ENCODE measurements at regions not wholly inside any gene's neighbourhood (a gene's known extent, or its start where the extent isn't known, plus 50 kb on each side); places are given as distances from the start of the nearest gene placed in this dataset.

DNA sequence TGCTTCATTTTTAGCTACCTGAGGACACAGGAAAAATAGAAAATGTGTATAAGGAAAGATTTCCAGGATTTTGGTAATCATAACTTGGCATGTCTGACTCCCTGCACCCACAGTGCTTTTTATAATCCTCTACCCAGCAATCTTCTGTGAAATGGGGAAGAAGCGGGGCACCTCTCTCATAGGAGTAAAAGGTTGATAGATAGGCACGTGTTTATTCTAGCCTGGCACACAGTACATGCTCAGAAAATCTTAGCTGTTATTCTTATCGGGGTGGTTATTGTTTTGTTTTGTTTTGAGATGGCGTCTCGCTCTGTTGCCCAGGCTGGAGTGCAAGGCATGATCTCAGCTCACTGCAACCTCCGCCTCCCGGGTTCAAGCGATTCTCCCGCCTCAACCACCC is 87.7 kb upstream of the SALL4 start:
- H3K4me3 ChIP-seq (ENCODE audit: control insufficient read depth in 2 of 3, extremely low read depth in 1 of 3, insufficient read depth in 2 of 3, low read depth in 1 of 3, low read length in 3 of 3): no peak overlapping the region

GRCh38 chr20:51889466-51889865 is 87.1 kb upstream of the SALL4 start:
- Histone ChIP-seq H3K4me2 (ENCODE audit: control insufficient read depth, extremely low read depth, insufficient read depth, low read depth, low read length) (no peak overlapping the region), H3K27ac (ENCODE audit: control insufficient read depth, insufficient read depth, low read length) (no peak overlapping the region), H3K4me3 (ENCODE audit: control insufficient read depth in 2 of 3, extremely low read depth in 1 of 3, insufficient read depth in 2 of 3, low read depth in 1 of 3, low read length in 3 of 3) (no peak overlapping the region), H3K36me3 (ENCODE audit: control insufficient read depth in 2 of 2, extremely low read depth in 1 of 2, insufficient read depth in 2 of 2, low read length in 2 of 2) (no peaks in the 10 kb centered on the region), H3K9me3 (ENCODE audit: control insufficient read depth, low read depth, low read length) (no peaks in the 10 kb centered on the region), H3K4me1 (ENCODE audit: control insufficient read depth, extremely low read depth, insufficient read depth, low read length) (no peaks in the 10 kb centered on the region), H3K27me3 (ENCODE audit: control insufficient read depth, extremely low read depth, insufficient read depth, low read length) (no peaks in the 10 kb centered on the region), H4K20me1 (ENCODE audit: control insufficient read depth, extremely low read depth, insufficient read depth, low read length) (no peaks in the 10 kb centered on the region), H2AFZ (ENCODE audit: control insufficient read depth, low read length) (no peak overlapping the region), H3K9ac (ENCODE audit: control insufficient read depth, extremely low read depth, insufficient read depth, low read length) (no peak overlapping the region), H3K9me1 (ENCODE audit: control insufficient read depth, extremely low read depth, insufficient read depth, low read length) (no peaks in the 10 kb centered on the region), H3K79me2 (ENCODE audit: control insufficient read depth, insufficient read depth, low read length) (no peaks in the 10 kb centered on the region)
- FAIRE-seq (no peak), DNase-seq (ENCODE audit: low read depth, low spot score) (no peak)
- dilution Hi-C loops (cut with MboI; ENCODE audit: extremely low pct_ligation_motif_present, low sequenced_read_pairs): no loop called here
- no peak for TF ChIP-seq CTCF (optimal IDR thresholded peaks at IDR 0.05 in 1 of 3, IDR thresholded peaks at IDR 0.05 in 1 of 3, conservative IDR thresholded peaks at IDR 0.05 in 1 of 3; ENCODE audit: extremely low read depth in 1 of 3, insufficient read depth in 2 of 3, low read length in 3 of 3)
- TF ChIP-seq EZH2 (IDR thresholded peaks at IDR 0.05; ENCODE audit: low read length): no peak

More for the DNA sequence above, 87.7 kb upstream of the SALL4 start:
- DNase-seq (ENCODE audit: low read depth, low spot score): no peak
- Histone ChIP-seq H3K79me2 (ENCODE audit: control insufficient read depth, insufficient read depth, low read length) (no peaks in the 10 kb centered on the region), H4K20me1 (ENCODE audit: control insufficient read depth, extremely low read depth, insufficient read depth, low read length) (no peaks in the 10 kb centered on the region), H3K4me1 (ENCODE audit: control insufficient read depth, extremely low read depth, insufficient read depth, low read length) (no peaks in the 10 kb centered on the region), H3K27ac (ENCODE audit: control insufficient read depth, insufficient read depth, low read length) (no peak overlapping the region), H3K9me3 (ENCODE audit: control insufficient read depth, low read depth, low read length) (no peaks in the 10 kb centered on the region), H3K9ac (ENCODE audit: control insufficient read depth, extremely low read depth, insufficient read depth, low read length) (no peak overlapping the region), H3K27me3 (ENCODE audit: control insufficient read depth, extremely low read depth, insufficient read depth, low read length) (no peaks in the 10 kb centered on the region), H3K9me1 (ENCODE audit: control insufficient read depth, extremely low read depth, insufficient read depth, low read length) (no peaks in the 10 kb centered on the region), H3K36me3 (ENCODE audit: control insufficient read depth in 2 of 2, extremely low read depth in 1 of 2, insufficient read depth in 2 of 2, low read length in 2 of 2) (no peaks in the 10 kb centered on the region), H2AFZ (ENCODE audit: control insufficient read depth, low read length) (no peak overlapping the region), H3K4me2 (ENCODE audit: control insufficient read depth, extremely low read depth, insufficient read depth, low read depth, low read length) (no peak overlapping the region)
- no peak for FAIRE-seq
- TF ChIP-seq CTCF (optimal IDR thresholded peaks at IDR 0.05 in 1 of 3, IDR thresholded peaks at IDR 0.05 in 1 of 3, conservative IDR thresholded peaks at IDR 0.05 in 1 of 3; ENCODE audit: extremely low read depth in 1 of 3, insufficient read depth in 2 of 3, low read length in 3 of 3) (no peak), EZH2 (IDR thresholded peaks at IDR 0.05; ENCODE audit: low read length) (no peak)
- dilution Hi-C loops (cut with MboI; ENCODE audit: extremely low pct_ligation_motif_present, low sequenced_read_pairs): no loop called here
